GM12864 (cell line): ENCODE measurements at regions not wholly inside any gene's neighbourhood (a gene's known extent, or its start where the extent isn't known, plus 50 kb on each side); places are given as distances from the start of the nearest gene placed in this dataset.

Experiments used
- DNase-seq: peaks from one replicate; pipeline ENCODE4 v3.0.0-alpha.2; 2011; ENCODE audit warnings: low read depth
- H3K4me3 ChIP-seq: 2 replicates; pipeline ENCODE4 v1.5.1; 2011; ENCODE audit warnings: mild to moderate bottlenecking, low read depth, low read length, control low read depth
- CTCF ChIP-seq: IDR thresholded peaks from 2 replicates; pipeline ENCODE4 v1.5.1; 2011; ENCODE audit warnings: low read depth, mild to moderate bottlenecking, moderate library complexity, low read length, control low read depth, inconsistent platforms; ENCODE audit errors: missing control alignments

GRCh38 chr9:89720696-89721175 is 115.9 kb downstream of the GADD45G start:
- DNase-seq = no peak
- H3K4me3 ChIP-seq = no peak overlapping the region
- no peak for TF ChIP-seq CTCF

- TF ChIP-seq CTCF = no peak
- no peak for DNase-seq
Observed at GRCh38 chr9:89721176-89721700, 116.4 kb downstream of the GADD45G start.

GRCh38 chr9:89721971-89722530 is 117.2 kb downstream of the GADD45G start:
- H3K4me3 ChIP-seq = no peak overlapping the region
- DNase-seq = no peak
- no peak for TF ChIP-seq CTCF

More at GRCh38 chr9:89721176-89721700, 116.4 kb downstream of the GADD45G start:
- H3K4me3 ChIP-seq = no peak overlapping the region

GRCh38 chr9:89722712-89723111 is 117.9 kb downstream of the GADD45G start:
- DNase-seq = no peak
- no peak overlapping the region for H3K4me3 ChIP-seq
- no peak for TF ChIP-seq CTCF

GRCh38 chr9:89723469-89724100 is 118.8 kb downstream of the GADD45G start:
- no peak for DNase-seq
- no peak for TF ChIP-seq CTCF
- H3K4me3 ChIP-seq = no peak overlapping the region

- TF ChIP-seq CTCF = no peak
- no peak overlapping the region for H3K4me3 ChIP-seq
- no peak for DNase-seq
Observed at GRCh38 chr9:89724659-89725058, 119.8 kb downstream of the GADD45G start.

- no peak overlapping the region for H3K4me3 ChIP-seq
- no peak for DNase-seq
- no peak for TF ChIP-seq CTCF
Observed at GRCh38 chr9:89725271-89725670, 120.5 kb downstream of the GADD45G start.
